ENCODE measurements at regions not wholly inside any gene's neighbourhood (a gene's known extent, or its start where the extent isn't known, plus 50 kb on each side); places are given as distances from the start of the nearest gene placed in this dataset.
"Not testable (repeated sequence)": the region's sequence is repeated elsewhere in the genome, so short reads cannot be mapped to it uniquely, and the experiment has no call there.

DNA sequence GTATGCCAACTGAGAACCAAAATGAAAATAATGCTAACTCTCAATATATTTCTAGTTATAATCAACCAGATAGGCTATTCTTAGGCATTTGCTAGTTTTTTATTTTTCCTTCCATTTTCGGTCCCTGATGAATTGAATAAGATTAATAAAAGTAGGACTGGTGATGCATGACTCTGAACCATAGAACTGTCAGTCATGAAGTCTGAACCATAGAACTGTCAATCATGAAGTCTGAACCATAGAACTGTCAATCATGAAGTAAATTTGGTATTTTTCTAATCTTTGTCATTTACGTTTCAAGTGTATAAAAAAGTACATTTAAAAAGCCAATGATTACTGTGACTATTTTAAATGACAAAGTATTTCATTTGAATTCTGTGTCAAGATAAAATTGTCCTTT lies 460.2 kb upstream of the NDST3 start:
- DNase-seq (ENCODE audit: low read depth) = no peak

DNA sequence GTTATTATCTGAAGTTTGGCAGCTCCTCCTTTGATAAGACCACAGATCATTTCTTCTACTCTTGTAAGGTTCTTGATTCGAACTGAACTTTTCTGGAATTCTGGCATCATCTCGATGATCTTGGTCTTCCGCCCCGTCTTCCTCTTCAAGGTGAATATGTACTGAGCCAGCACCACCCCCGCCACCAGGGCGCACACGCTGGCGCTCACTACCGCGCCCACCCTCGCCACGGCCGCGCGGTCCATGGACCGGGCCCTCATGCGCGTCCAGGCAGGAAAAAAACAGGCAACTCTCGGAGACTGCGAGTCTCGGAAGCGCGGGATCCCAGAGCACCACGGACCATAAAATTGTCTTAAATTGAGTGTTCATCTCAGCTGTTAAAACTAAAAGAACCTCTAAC lies 458.4 kb upstream of the NDST3 start:
- no peak for DNase-seq (ENCODE audit: low read depth)

DNA sequence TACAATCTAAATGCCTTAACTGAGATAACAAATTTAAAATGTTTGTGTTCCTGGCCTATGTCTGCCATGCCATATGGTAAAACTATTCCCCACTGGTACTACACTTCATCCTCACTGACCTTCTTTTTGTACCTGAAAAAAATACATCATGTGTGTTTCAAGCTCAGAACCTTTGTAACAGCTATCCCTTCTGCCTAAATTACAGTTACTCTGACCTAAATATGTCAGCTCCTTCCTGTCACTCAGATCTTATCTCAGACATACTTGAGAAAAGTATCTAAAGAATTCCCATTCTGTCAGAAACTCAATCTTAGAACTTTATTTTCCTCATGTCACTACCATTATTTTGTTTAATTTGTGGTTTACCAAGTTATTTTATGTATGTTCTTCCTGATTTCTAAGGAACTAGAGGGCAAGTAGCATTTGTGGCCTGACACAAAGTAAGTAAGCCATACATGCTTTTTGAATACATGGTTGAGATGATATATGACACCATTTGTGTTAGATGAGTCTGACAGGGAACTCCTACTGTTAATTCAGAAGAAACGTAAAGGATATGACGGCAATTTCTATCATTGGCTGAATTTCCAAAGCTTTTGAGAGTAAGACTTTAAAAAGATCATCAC lies 456.5 kb upstream of the NDST3 start:
- no peak for DNase-seq (ENCODE audit: low read depth)

DNA sequence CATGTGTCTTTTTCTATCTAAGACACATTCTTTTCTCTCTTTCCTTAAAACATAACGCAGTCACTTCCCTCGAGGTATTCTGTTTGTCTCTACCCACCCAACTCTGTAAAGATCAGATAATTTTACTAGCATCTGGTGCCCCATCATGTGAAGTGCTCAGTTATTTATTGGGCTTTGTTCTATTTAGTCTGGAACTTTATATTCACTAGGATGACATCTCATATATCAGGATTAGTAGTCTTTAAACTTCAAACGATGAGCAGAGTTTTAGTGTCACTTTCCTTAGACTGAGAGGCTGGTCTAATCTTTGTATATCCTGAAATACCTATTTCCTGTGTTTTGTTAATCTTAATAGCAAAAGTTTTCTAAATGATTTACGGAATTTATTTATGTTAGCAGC lies 445.5 kb upstream of the NDST3 start:
- no peak for DNase-seq (ENCODE audit: low read depth)

DNA sequence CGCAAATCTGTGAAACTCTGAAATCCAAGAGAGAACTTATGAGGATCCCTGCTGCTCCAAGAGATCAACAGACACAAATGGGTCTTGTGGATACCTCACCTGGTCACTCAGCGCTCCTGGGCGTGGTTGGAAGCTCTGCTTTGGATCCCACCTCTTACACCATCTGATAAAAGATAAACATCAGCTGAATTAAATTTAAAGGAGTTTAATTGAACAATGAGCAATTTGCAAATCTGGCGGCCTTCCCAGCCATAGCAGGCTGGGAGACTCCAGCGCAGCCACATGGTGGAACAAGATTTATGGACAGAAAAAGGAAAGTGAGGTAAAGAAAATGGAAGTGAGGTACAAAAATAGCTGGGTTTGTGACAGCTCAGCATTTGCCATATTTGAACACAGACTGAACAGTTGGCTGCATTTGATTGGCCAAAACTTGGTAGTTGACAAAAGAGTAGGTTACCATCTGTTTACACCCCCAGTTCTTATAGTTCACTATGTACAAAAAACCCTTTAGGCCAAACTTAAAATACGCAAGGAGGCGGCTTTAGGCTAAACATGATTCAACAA lies 437.3 kb upstream of the NDST3 start:
- no peak for DNase-seq (ENCODE audit: low read depth)

DNA sequence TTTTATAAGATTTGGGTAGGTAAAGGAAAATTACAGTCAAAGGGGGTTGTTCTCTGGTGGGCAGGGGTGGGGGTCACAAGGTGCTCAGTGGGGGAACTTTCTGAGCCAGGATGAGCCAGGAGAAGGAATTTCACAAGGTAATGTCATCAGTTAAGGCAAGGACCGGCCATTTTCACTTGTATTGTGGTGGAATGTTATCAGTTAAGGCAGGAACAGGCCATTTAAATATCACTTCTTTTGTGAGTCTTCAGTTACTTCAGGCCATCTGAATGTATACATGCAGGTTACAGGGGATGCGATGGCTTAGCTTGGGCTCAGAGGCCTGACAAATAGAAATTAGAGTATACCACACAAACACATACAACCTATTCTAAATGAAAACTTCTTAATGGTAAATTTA lies 434.9 kb upstream of the NDST3 start:
- not testable (repeated sequence) for DNase-seq (ENCODE audit: low read depth)

DNA sequence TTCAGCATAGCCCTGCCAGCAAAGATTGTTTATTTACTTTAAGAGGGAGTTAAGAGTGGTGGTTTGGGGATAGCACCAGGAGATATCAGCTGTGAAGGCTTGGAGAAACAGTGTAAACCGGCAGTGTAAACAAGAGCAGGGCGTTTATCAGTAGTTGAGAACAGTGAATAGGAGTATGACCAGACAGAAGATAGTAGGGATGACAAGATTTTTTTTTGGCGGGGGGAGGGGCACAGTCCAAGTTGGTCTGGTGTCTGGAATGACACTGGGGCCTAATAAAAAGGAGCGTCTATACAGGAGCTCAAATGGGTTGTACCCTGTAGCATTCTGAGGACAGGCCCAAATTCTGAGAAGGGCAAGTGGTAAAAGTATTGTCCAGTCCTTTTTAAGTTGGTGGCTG lies 433.4 kb upstream of the NDST3 start:
- not testable (repeated sequence) for DNase-seq (ENCODE audit: low read depth)

DNA sequence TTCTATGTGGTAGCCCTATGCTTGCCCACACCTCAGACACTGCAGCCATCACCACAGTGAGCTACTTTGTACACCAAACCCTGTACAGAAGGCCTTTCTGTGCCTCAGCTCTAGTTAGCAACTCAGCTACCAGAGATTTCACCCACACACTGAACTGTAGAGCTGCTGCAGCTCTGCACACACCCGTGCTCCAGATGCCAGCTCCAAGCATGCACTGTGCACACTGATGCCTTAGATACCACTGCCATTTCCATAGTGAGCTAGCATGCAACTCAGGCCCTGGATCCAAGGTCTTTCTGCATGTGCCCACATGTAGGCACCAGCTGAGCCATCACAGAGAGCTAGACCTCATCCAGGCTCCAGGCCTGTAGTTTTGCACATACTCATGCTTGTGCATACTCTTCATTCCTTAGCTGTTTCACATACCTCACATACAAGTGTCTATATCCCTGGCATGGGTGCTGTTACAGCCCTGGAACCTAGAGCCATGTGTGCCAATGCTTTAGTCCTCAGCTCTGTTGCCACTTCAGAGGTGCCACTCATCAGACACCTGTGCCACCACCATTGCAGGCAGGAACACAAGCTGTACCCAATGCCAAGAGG lies 423.5 kb upstream of the NDST3 start:
- no peak for DNase-seq (ENCODE audit: low read depth)

DNA sequence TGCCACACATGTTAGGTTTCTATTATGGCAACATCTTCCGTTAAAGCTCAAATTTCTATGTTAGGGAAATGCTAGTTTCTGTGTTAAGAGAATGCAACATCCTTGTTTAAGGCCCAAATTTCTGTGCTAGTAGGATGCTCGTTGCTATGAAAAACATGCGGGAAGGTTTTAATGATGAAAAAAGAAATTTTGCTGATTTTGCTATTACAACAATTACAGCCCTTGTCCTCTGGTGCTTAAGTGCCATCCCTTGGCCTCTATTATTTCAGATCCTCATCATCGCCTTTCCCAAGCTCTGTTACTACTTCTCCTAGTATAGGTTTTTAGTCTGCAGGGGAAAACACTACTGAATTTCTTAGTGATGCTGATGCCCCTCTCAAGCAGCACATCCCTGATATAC lies 412.6 kb upstream of the NDST3 start:
- DNase-seq (ENCODE audit: low read depth) = no peak

DNA sequence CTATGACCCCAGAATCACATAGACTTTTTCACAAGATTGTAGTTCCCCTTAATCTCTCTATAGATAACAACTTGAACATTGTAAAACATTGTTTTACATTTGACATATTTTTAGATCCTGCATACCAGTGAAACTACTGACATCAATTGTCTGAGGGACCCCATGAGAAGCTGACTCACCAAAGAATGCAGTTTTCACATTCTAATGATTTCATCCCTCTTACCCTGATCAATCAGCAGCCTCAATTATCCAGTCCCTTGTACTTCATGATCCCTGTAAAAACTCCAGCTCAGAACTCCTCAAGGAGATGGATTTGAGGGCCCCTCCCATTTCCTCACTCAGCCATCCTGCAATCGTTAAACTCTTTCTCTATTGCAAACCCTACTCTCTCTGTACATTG lies 411.0 kb upstream of the NDST3 start:
- no peak for DNase-seq (ENCODE audit: low read depth)

DNA sequence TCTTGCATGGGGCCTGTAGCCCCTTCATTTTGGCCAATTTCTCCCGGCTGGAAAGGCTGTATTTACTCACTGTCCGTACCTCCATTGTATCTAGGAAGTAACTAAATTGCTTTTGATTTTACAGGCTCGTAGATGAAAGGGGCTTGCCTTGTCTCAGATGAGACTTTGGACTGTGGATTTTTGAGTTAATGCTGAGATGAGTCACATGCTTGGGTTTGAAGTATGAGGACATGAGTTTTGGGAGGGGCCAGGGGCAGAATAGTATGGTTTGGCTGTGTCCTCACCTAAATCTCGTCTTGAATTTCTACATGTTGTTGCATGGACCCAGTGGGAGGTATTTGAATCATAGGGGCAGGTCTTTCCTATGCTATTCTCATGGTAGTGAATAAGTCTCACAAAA lies 407.6 kb upstream of the NDST3 start:
- DNase-seq (ENCODE audit: low read depth) = no peak

DNA sequence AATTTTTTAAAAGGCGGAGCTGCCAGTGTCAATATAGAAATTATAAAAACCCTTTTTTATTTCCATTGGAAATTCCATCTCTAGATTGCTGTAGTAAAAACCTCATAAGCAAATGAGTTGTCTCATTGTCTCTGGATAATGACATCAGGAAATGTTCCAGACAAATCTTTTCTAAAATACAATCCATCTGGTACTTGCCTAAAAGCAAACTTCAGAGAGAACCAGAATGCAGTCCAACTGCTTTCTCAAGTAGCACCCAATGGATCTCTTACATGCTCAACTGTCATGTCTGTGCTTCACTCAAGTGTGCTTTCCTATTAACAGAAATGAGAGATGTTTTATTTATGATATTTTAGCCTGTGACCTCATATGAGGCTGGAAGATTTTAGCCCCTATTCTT lies 399.6 kb upstream of the NDST3 start:
- DNase-seq (ENCODE audit: low read depth) = no peak

DNA sequence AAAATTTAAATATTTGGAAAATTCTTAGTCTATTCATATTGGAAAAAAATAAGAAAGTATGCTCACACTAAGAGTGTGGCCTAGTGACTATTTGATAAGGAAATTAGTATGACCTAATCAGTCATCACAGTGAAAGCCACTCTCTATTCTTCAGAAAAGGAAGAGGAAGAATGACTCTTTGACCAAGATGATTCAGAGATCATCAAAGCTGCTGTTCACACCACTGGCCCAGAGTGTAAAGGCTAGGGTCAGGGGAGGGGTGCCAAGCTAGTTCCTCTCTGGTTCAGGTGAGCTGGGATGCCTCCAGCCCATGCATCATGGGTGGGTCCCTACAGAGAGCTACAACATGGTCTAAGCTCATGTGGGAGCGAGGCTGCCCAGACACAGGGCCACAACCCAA lies 396.9 kb upstream of the NDST3 start:
- DNase-seq (ENCODE audit: low read depth) = no peak

DNA sequence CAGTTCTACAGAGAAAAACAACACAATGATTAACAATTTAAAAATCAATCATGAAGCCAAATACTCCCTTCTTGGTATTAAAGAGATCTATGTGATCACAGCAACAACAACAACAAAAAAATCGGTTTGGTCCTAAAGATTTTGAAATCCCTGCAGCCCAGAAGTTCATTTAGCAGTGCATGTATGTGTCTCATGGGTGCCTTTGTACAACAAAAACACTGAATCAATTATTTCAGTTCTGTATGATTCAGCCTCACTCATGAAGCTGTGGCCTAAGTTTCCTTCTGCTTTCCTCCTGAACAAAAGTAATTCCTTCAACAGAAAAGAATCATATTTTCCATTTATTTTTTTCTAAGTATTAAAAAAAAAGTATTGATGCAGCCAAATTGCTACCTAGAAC lies 393.4 kb upstream of the NDST3 start:
- DNase-seq (ENCODE audit: low read depth) = no peak

DNA sequence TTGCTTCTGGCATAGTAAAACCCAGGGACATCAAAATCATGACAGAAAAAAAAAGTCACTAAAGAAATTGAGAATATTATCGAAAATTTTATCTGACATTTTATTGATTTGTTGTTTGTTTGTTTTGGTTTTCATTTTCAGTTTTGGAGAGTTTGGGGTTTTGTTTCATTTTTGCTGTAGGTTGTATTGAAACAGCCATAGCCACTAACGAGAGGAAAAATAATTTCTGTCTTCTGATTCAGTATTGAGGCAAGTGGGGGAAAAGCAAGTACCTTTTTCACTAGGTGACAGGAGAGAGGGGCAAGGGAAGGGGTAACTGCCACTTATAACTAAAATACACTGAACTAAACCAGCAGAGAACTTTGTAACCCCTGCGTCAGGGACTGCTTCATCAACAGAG lies 392.8 kb upstream of the NDST3 start:
- DNase-seq (ENCODE audit: low read depth) = no peak

DNA sequence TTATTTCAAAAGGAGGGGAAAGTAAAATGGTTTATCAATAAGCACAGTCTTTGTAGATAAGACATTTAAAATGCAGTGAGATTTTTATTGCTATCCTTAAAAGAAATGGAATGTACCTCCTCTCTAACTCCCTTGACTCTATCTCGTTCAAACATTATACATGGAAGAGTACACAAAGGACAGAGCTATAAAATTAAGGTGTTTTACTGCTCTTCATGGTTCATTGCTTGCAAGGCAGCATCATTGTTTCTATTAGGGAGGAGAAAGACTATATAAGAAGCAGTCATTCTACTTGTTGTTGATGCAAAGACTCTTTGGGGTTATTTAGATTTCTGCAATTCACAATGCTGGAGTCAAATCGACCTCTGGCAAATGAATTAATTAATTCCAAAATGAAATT lies 380.2 kb upstream of the NDST3 start:
- DNase-seq (ENCODE audit: low read depth) = no peak

DNA sequence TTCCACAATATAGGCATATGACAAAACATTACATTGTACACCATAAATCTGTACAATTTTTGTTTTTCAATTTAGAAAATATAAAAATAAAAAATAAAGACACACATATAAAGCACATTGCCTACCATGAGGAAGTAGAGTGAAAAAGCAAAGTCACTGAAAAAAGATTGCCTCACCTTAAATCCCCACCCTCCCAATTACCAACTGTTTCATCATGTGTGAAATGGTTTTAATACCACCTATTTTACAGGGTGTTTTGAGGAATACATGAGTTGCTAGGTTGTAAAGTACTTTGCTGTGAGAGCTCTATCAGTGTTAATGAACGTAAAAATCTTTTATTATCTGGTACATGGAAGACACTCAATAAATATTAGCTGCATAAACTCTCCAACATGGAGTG lies 373.6 kb upstream of the NDST3 start:
- no peak for DNase-seq (ENCODE audit: low read depth)

DNA sequence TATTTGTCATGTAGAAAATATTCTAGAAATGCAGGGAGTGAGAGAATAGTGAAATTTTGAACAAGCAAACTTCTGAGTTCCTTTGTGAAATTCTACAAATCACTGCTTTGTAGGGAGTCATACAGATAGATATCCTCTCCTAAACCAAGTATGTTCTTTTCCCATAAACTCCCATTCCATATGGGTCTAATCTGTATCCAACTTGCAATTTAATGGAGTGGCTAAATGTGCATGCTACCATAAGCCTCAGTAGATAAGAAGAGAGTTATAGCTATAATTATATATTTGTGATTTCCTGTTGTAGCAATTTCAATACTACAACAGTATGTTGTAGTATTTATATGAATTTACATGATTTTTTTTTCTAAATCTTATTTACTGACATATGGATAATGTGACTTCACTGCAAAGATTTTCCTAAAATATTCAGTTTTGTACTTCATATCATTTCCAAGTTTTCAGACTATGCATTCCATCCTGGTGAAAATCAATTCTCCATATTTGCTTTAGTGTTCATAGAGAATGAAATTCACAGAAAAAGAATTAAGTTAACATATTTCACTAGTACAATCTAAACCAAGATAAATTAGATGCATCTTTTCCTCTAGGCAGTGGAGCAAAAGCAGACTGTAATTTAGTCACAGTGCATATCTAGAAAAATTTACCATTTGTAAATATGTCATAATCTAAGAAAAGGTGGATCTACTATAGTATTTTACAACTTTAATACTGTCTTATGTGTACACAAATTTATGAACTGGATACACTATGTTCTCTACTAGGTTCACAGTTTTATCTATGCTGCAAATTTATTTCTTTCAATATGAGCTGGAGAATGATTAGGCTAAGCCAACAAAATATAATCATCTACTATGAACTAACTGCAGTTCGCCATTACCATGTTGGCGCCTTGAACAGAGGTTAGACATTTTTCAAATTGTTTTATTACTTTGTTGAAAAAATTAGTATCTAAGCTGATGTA lies 372.9 kb upstream of the NDST3 start:
- no peak for DNase-seq (ENCODE audit: low read depth)

DNA sequence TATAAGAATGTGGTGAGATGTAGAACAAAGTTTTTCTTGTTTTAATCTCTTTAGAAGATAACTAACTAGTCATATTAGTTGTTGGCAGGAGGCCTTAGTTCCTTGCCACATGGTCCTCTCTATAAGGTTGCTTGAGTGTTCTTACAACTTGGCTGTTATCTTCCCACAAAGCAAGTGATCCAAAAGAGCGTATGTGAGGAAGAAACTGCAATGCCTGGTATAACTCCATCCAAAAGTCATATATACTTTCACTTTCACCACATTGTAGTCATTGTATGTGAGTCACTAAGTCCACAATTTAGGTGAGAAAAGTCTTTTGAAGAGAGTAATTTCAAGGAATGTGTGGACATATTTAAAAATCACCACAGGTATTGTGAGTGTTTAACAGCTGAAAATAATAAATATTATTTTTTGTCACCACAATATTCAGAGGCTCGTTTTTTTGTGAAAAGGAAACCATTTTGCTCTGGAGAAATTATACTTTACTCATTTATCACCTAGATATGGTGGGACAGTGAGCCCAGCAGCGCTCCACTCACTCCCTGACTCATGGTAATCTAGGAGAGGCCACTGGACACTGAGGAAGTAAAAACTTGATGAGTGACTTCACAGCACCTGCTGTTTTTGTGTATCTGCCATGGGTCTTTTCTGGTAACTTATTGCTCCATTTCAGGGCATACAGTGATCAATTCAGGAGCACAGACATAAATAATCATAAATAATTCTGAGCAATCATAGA lies 369.4 kb upstream of the NDST3 start:
- no peak for DNase-seq (ENCODE audit: low read depth)

DNA sequence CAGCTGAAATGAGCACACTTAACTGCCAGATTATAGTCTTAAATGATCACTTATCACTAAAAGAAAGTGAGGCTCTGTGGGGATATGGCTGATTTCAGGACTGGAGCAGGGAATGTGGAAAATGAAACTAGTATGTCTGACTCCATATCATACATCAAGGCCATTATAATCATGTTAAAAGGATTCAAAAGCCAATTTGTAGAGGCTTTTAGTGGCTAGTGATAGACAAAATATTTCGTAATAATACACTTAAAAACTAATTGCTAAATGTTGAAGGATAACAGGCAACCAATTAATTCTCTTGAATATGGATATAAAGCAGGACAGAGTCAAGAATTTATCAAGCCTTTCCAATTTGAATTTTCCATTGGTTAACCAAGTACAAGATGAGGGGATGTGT lies 358.1 kb upstream of the NDST3 start:
- DNase-seq (ENCODE audit: low read depth) = no peak

DNA sequence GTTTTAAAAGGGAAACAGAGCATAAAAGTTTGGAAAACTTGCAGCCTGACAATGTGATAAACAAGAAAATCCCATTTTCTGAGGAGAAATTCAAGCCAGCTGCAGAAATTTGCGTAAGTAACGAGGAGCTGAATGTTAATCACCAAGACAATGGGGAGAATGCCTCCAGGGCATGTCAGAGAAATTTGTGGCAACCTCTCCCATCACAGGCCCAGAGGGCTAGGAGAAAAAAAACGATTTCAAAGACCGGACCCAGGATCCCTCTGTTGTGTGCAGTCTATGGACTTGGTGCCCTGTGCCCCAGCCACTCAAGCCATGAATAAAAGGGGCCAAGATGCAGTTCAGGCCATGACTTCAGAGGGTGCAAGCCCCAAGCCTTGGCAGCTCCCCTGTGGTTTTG lies 355.4 kb upstream of the NDST3 start:
- DNase-seq (ENCODE audit: low read depth) = no peak
